Lower leg skin (tissue), 3 donors: ENCODE measurements at regions not wholly inside any gene's neighbourhood (a gene's known extent, or its start where the extent isn't known, plus 50 kb on each side); places are given as distances from the start of the nearest gene placed in this dataset.

Experiments used
- CTCF ChIP-seq, 3 donors: fragments of 450-650 bp; IDR thresholded peaks; one replicate each; pipeline ENCODE4 v1.5.1; 2016; ENCODE audit warnings: antibody characterized with exemption in 3 of 3, mild to moderate bottlenecking in 3 of 3, moderate library complexity in 2 of 3
- POLR2A ChIP-seq, 2 donors: fragments of 450-650 bp; IDR thresholded peaks; one replicate each; pipeline ENCODE4 v1.6.1; 2016 to 2017; ENCODE audit warnings: antibody characterized with exemption in 2 of 2, mild to moderate bottlenecking in 1 of 2, moderate library complexity in 1 of 2

GRCh38 chr11:27230192-27230572 is 132.8 kb downstream of the CCDC34 start:
- TF ChIP-seq POLR2A (IDR thresholded peaks at IDR 0.05) (no peak), CTCF (IDR thresholded peaks at IDR 0.05) (no peak)
